ENCODE measurements at regions not wholly inside any gene's neighbourhood (a gene's known extent, or its start where the extent isn't known, plus 50 kb on each side); places are given as distances from the start of the nearest gene placed in this dataset.

GRCh38 chr14:106843386-106843785 is 1317.0 kb downstream of the TMEM121 start:
- no peak for DNase-seq (ENCODE audit: low read depth, low spot score)

- no peak for DNase-seq (ENCODE audit: low read depth, low spot score)
These were observed 1317.6 kb downstream of the TMEM121 start for GRCh38 chr14:106843951-106844483.

- peak; percentile 30 for DNase-seq (ENCODE audit: low read depth, low spot score)
These were observed 1318.4 kb downstream of the TMEM121 start for GRCh38 chr14:106844608-106845285.

- peak; percentile 18 for DNase-seq (ENCODE audit: low read depth, low spot score)
These were observed 1319.1 kb downstream of the TMEM121 start for GRCh38 chr14:106845286-106846087.

- DNase-seq (ENCODE audit: low read depth, low spot score), result no peak
These were observed 1319.8 kb downstream of the TMEM121 start for GRCh38 chr14:106846218-106846617.

GRCh38 chr14:106848330-106849121 is 1322.1 kb downstream of the TMEM121 start:
- DNase-seq (ENCODE audit: low read depth, low spot score), result no peak

GRCh38 chr14:106850913-106851825 is 1324.8 kb downstream of the TMEM121 start:
- no peak for DNase-seq (ENCODE audit: low read depth, low spot score)

- peak; percentile 80 for DNase-seq (ENCODE audit: low read depth, low spot score)
These were observed 1346.4 kb downstream of the TMEM121 start for GRCh38 chr14:106872611-106873446.

GRCh38 chr14:106874350-106874749 is 1348.0 kb downstream of the TMEM121 start:
- DNase-seq (ENCODE audit: low read depth, low spot score), result no peak

GRCh38 chr14:106875503-106875902 is 1349.1 kb downstream of the TMEM121 start:
- no peak for DNase-seq (ENCODE audit: low read depth, low spot score)

- DNase-seq (ENCODE audit: low read depth, low spot score), result no peak
These were observed 1350.3 kb downstream of the TMEM121 start for GRCh38 chr14:106876711-106877110.

GRCh38 chr14:106877517-106877916 is 1351.1 kb downstream of the TMEM121 start:
- DNase-seq (ENCODE audit: low read depth, low spot score), result no peak

- no peak for DNase-seq (ENCODE audit: low read depth, low spot score)
These were observed 1352.9 kb downstream of the TMEM121 start for GRCh38 chr14:106879241-106879640.

GRCh38 chr14:106883218-106883692 is 1356.9 kb downstream of the TMEM121 start:
- DNase-seq (ENCODE audit: low read depth, low spot score), result no peak

Measured in activated naive CD8-positive, alpha-beta T cell treated with anti-CD3 and anti-CD28 coated beads, Interleukin-2, amount 50 U/mL, for 16 hours (primary cell).